Liver (tissue), 7 donors: ENCODE measurements at regions not wholly inside any gene's neighbourhood (a gene's known extent, or its start where the extent isn't known, plus 50 kb on each side); places are given as distances from the start of the nearest gene placed in this dataset.
"Not testable (repeated sequence)": the region's sequence is repeated elsewhere in the genome, so short reads cannot be mapped to it uniquely, and the experiment has no call there.

Experiments used
- DNase-seq: peaks from one replicate; pipeline ENCODE4 v3.0.0-alpha.2; 2017; ENCODE audit warnings: low spot score
- H3K27ac ChIP-seq, 2 donors: one replicate each; pipeline ENCODE4 v1.7.0; 2013; ENCODE audit warnings: inconsistent platforms in 2 of 2, low read length in 2 of 2, control low read depth in 1 of 2, low read depth in 1 of 2, mild to moderate bottlenecking in 1 of 2
- H3K27me3 ChIP-seq, 4 donors: one replicate each; pipeline versions ENCODE4 v1.6.1 to v1.7.0; 2013; ENCODE audit warnings: low read length in 3 of 4, inconsistent platforms in 1 of 4, mild to moderate bottlenecking in 1 of 4, moderate library complexity in 1 of 4; ENCODE audit not compliant: control insufficient read depth in 4 of 4, insufficient read depth in 4 of 4
- H3K36me3 ChIP-seq, 4 donors: one replicate each; pipeline versions ENCODE4 v1.6.1 to v1.7.0; 2013; ENCODE audit warnings: low read length in 3 of 4, mild to moderate bottlenecking in 3 of 4, low read depth in 1 of 4, moderate library complexity in 1 of 4; ENCODE audit not compliant: control insufficient read depth in 4 of 4, insufficient read depth in 3 of 4
- H3K4me1 ChIP-seq, 4 donors: one replicate each; pipeline versions ENCODE4 v1.6.1 to v1.7.0; 2013; ENCODE audit warnings: low read length in 3 of 4, mild to moderate bottlenecking in 3 of 4, moderate library complexity in 1 of 4; ENCODE audit not compliant: control insufficient read depth in 4 of 4, insufficient read depth in 4 of 4
- H3K4me3 ChIP-seq, 3 donors: one replicate each; pipeline versions ENCODE4 v1.6.1 to v1.7.0; 2013; ENCODE audit warnings: low read length in 3 of 3, control low read depth in 1 of 3, low read depth in 1 of 3, mild to moderate bottlenecking in 1 of 3
- H3K9ac ChIP-seq, 2 donors: one replicate each; pipeline ENCODE4 v1.7.0; 2013; ENCODE audit warnings: low read length in 2 of 2, mild to moderate bottlenecking in 2 of 2, moderate library complexity in 2 of 2, control low read depth in 1 of 2, low read depth in 1 of 2
- H3K9me3 ChIP-seq, 4 donors: one replicate each; pipeline versions ENCODE4 v1.6.1 to v1.7.0; 2013; ENCODE audit warnings: low read length in 3 of 4; ENCODE audit not compliant: control insufficient read depth in 4 of 4
- ATF3 ChIP-seq: IDR thresholded peaks from 2 replicates; pipeline ENCODE4 v1.6.1; 2016; ENCODE audit warnings: antibody characterized with exemption
- FOXA2 ChIP-seq: IDR thresholded peaks from 2 replicates; pipeline ENCODE4 v1.6.1; 2016; ENCODE audit warnings: antibody characterized with exemption
- GABPA ChIP-seq, 2 donors: IDR thresholded peaks in 1 of 2; conservative IDR thresholded peaks in 1 of 2; 2 replicates each; pipeline ENCODE4 v1.6.1; 2016; ENCODE audit warnings: antibody characterized with exemption in 2 of 2, mild to moderate bottlenecking in 1 of 2, moderate library complexity in 1 of 2
- HNF4A ChIP-seq, 2 donors: conservative IDR thresholded peaks; 2 replicates each; pipeline ENCODE4 v1.6.1; 2016; ENCODE audit warnings: antibody characterized with exemption in 2 of 2, mild to moderate bottlenecking in 2 of 2
- HNF4G ChIP-seq: IDR thresholded peaks from 2 replicates; pipeline ENCODE4 v1.6.1; 2016; ENCODE audit warnings: antibody characterized with exemption
- JUND ChIP-seq, 2 donors: IDR thresholded peaks; 2 replicates each; pipeline ENCODE4 v1.6.1; 2016; ENCODE audit warnings: antibody characterized with exemption in 2 of 2
- MAX ChIP-seq: IDR thresholded peaks from 2 replicates; pipeline ENCODE4 v1.6.1; 2016; ENCODE audit warnings: antibody characterized with exemption
- NR2F2 ChIP-seq: IDR thresholded peaks from 2 replicates; pipeline ENCODE4 v1.6.1; 2016; ENCODE audit warnings: antibody characterized with exemption
- RAD21 ChIP-seq, 2 donors: IDR thresholded peaks; 2 replicates each; pipeline ENCODE4 v1.6.1; 2016; ENCODE audit warnings: antibody characterized with exemption in 2 of 2, mild to moderate bottlenecking in 2 of 2
- REST ChIP-seq: IDR thresholded peaks from 2 replicates; pipeline ENCODE4 v1.6.1; 2016; ENCODE audit warnings: antibody characterized with exemption, mild to moderate bottlenecking
- RXRA ChIP-seq, 2 donors: IDR thresholded peaks; 2 replicates each; pipeline ENCODE4 v1.6.1; 2017 to 2018; ENCODE audit warnings: antibody characterized with exemption in 2 of 2, mild to moderate bottlenecking in 1 of 2
- WGBS: extraction: QIAGEN DNeasy Blood & Tissue Kit; methylation state at CpG from one replicate; pipeline ENCODE4 v1.1.7; 2013; 5-methylcytosine and 5-hydroxymethylcytosine counted together
- donor health status: healthy.
- donor health status: healthy.
- donor health status: healthy.
- donor health status: healthy.

GRCh38 chrX:35626124-35626523, 172.0 kb upstream of the MAGEB16 start:
- WGBS, result 93% methylated on average over 14 of the region's 14 CpGs

GRCh38 chrX:35635971-35636370, 162.2 kb upstream of the MAGEB16 start:
- not testable (repeated sequence) for H3K27ac ChIP-seq, H3K27me3 ChIP-seq, H3K9me3 ChIP-seq, H3K9ac ChIP-seq, DNase-seq, H3K4me3 ChIP-seq, H3K4me1 ChIP-seq, H3K36me3 ChIP-seq
- 77% methylated on average over 8 of the region's 8 CpGs for WGBS

More at GRCh38 chrX:35626124-35626523, 172.0 kb upstream of the MAGEB16 start:
- no peak overlapping the region for H3K9ac ChIP-seq
- no peak overlapping the region for H3K27ac ChIP-seq
- H3K4me3 ChIP-seq, result no peak overlapping the region
- no peak for TF ChIP-seq RXRA (IDR thresholded peaks at IDR 0.05)
- TF ChIP-seq HNF4A (conservative IDR thresholded peaks at IDR 0.05), result no peak
- no peak for TF ChIP-seq NR2F2
- no peak for TF ChIP-seq FOXA2
- no peak for TF ChIP-seq ATF3
- TF ChIP-seq HNF4G, result no peak
- TF ChIP-seq MAX, result no peak
- no peak for TF ChIP-seq RAD21 (IDR thresholded peaks at IDR 0.05)
- H3K27me3 ChIP-seq, result no peaks in the 10 kb centered on the region
- no peak for DNase-seq
- peaks cover 0 to 14% (median 5%) of the 10 kb centered on the region in 4 donors for H3K9me3 ChIP-seq
- no peaks in the 10 kb centered on the region for H3K36me3 ChIP-seq
- no peaks in the 10 kb centered on the region for H3K4me1 ChIP-seq

- no peak for TF ChIP-seq REST
- no peak for TF ChIP-seq JUND (IDR thresholded peaks at IDR 0.05)
- TF ChIP-seq GABPA (IDR thresholded peaks at IDR 0.05 in 1 of 2, conservative IDR thresholded peaks at IDR 0.05 in 1 of 2), result no peak
- TF ChIP-seq ATF3, result no peak
- no peaks in the 10 kb centered on the region for H3K36me3 ChIP-seq
- H3K27me3 ChIP-seq, result no peaks in the 10 kb centered on the region
- DNase-seq, result no peak
- no peak overlapping the region for H3K9ac ChIP-seq
- no peak overlapping the region for H3K27ac ChIP-seq
- no peak overlapping the region for H3K4me3 ChIP-seq
- H3K4me1 ChIP-seq, result no peaks in the 10 kb centered on the region
- 13% methylated on average over 2 of the region's 2 CpGs for WGBS
- H3K9me3 ChIP-seq, result no peaks in the 10 kb centered on the region
Observed at GRCh38 chrX:35664833-35665232, 133.3 kb upstream of the MAGEB16 start.
